ENCODE measurements at regions not wholly inside any gene's neighbourhood (a gene's known extent, or its start where the extent isn't known, plus 50 kb on each side); places are given as distances from the start of the nearest gene placed in this dataset.

- no peak for TF ChIP-seq CTCF (IDR thresholded peaks at IDR 0.05)
- no peak for TF ChIP-seq EZH2 (IDR thresholded peaks at IDR 0.05; ENCODE audit: borderline replicate concordance, insufficient read depth, low read depth, low read length, poor library complexity, severe bottlenecking)
Observed at GRCh38 chr7:156058248-156058647, 246.0 kb upstream of the SHH start.

Measured in B cell (primary cell).